ENCODE measurements at regions not wholly inside any gene's neighbourhood (a gene's known extent, or its start where the extent isn't known, plus 50 kb on each side); places are given as distances from the start of the nearest gene placed in this dataset.
A peak's percentile ranks its signal among the peaks of the same experiment; 100 is the strongest.

DNA sequence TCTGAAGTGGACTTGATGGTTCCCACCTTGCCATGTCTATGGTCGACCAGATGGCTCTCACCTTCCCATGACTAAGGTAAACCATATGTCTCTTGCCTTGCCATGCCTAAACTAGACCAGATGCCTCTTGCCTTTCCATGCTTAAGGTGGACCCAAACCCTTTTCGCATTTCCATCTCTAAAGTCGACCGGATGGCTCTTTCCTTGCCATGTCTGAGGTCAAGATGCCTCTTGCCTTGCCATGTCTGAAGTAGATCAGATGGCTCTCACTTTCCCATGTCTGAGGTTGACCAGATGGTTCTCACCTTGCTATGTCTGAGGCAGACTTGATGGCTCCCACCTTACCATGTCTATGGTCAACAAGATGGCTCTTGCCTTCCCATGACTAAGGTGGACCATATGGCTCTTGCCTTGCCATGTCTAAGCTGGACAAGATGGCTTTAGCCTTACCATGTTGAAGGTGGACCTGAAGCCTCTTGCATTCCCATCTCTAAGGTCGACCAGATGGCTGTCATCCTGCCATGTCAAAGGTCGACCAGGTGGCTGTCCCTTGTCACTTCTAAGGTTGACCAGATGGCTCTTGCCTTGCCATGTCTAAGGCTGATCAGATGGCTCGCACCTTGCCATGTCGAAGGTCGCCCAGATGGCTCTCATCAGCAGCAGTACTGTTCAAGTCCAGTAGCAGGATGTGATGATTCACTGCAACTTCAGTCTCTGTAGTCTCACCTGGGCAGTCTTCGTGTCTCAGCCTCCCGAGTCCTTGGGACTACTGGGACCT, 1439.4 kb downstream of the UQCRFS1 start:
- POLR2A ChIA-PET = no interaction called here
- peaks cover 0 to 11% of the 10 kb centered on the region in 2 experiments; a peak in 1 of 3 replicates for H3K36me3 ChIP-seq (ENCODE audit: control insufficient read depth in 2 of 2, insufficient read depth in 1 of 2, low read length in 2 of 2)
- no peaks in the 10 kb centered on the region for H3K4me1 ChIP-seq (ENCODE audit: control insufficient read depth, insufficient read depth, low read length)
- TF ChIP-seq ZNF530 (tag by site-specific recombination; IDR thresholded peaks at IDR 0.05; ENCODE audit: low read depth) = peak; percentile 95
- TF ChIP-seq KLF9 (tag by site-specific recombination; IDR thresholded peaks at IDR 0.05; ENCODE audit: low read depth) = no peak
- peaks cover 21% of the 10 kb centered on the region for H3K9me3 ChIP-seq (ENCODE audit: control insufficient read depth, insufficient read depth, low read depth, low read length)
- no peak overlapping the region for H3K4me3 ChIP-seq (ENCODE audit: low read depth, low read length)
- no peak overlapping the region for H3K27ac ChIP-seq (ENCODE audit: extremely low read depth, low read depth, low read length)
- CTCF ChIA-PET = interaction anchor here (0.9 kb wide), 1 partner anchor 10 kb away, joined by 3 read pairs; no protein-coding TSS in a partner anchor

DNA sequence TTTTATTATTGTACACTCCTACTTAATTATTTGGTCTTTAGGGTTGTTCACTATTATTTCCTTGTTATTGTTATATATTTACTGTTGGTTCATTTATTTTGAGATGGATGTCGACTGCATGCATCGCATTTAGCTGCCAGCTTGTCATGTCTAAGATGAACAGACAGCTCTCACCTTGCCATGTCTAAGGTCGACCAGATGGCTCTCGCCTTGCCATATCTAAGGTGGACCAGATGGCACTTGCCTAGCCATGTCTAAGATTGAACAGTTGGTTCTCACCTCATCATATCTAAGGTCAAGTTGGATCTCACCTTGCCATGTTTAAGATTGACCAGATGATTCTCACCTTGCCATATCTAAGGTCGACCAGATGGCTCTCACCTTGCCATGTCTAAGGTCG, 1440.9 kb downstream of the UQCRFS1 start:
- no peak overlapping the region for H3K27ac ChIP-seq (ENCODE audit: extremely low read depth, low read depth, low read length)
- ChIA-PET POLR2A (no interaction called here), CTCF (interaction anchor here (0.6 kb wide), 1 partner anchor 217 kb away, joined by 3 read pairs; no protein-coding TSS in a partner anchor)
- H3K36me3 ChIP-seq (ENCODE audit: control insufficient read depth in 2 of 2, insufficient read depth in 1 of 2, low read length in 2 of 2) = peaks cover 0 to 11% of the 10 kb centered on the region in 2 experiments; a peak in 1 of 3 replicates
- TF ChIP-seq, protein P1, sequence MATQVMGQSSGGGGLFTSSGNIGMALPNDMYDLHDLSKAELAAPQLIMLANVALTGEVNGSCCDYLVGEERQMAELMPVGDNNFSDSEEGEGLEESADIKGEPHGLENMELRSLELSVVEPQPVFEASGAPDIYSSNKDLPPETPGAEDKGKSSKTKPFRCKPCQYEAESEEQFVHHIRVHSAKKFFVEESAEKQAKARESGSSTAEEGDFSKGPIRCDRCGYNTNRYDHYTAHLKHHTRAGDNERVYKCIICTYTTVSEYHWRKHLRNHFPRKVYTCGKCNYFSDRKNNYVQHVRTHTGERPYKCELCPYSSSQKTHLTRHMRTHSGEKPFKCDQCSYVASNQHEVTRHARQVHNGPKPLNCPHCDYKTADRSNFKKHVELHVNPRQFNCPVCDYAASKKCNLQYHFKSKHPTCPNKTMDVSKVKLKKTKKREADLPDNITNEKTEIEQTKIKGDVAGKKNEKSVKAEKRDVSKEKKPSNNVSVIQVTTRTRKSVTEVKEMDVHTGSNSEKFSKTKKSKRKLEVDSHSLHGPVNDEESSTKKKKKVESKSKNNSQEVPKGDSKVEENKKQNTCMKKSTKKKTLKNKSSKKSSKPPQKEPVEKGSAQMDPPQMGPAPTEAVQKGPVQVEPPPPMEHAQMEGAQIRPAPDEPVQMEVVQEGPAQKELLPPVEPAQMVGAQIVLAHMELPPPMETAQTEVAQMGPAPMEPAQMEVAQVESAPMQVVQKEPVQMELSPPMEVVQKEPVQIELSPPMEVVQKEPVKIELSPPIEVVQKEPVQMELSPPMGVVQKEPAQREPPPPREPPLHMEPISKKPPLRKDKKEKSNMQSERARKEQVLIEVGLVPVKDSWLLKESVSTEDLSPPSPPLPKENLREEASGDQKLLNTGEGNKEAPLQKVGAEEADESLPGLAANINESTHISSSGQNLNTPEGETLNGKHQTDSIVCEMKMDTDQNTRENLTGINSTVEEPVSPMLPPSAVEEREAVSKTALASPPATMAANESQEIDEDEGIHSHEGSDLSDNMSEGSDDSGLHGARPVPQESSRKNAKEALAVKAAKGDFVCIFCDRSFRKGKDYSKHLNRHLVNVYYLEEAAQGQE (tag by site-specific recombination; IDR thresholded peaks at IDR 0.05) = no peak
- TF ChIP-seq, protein P2, sequence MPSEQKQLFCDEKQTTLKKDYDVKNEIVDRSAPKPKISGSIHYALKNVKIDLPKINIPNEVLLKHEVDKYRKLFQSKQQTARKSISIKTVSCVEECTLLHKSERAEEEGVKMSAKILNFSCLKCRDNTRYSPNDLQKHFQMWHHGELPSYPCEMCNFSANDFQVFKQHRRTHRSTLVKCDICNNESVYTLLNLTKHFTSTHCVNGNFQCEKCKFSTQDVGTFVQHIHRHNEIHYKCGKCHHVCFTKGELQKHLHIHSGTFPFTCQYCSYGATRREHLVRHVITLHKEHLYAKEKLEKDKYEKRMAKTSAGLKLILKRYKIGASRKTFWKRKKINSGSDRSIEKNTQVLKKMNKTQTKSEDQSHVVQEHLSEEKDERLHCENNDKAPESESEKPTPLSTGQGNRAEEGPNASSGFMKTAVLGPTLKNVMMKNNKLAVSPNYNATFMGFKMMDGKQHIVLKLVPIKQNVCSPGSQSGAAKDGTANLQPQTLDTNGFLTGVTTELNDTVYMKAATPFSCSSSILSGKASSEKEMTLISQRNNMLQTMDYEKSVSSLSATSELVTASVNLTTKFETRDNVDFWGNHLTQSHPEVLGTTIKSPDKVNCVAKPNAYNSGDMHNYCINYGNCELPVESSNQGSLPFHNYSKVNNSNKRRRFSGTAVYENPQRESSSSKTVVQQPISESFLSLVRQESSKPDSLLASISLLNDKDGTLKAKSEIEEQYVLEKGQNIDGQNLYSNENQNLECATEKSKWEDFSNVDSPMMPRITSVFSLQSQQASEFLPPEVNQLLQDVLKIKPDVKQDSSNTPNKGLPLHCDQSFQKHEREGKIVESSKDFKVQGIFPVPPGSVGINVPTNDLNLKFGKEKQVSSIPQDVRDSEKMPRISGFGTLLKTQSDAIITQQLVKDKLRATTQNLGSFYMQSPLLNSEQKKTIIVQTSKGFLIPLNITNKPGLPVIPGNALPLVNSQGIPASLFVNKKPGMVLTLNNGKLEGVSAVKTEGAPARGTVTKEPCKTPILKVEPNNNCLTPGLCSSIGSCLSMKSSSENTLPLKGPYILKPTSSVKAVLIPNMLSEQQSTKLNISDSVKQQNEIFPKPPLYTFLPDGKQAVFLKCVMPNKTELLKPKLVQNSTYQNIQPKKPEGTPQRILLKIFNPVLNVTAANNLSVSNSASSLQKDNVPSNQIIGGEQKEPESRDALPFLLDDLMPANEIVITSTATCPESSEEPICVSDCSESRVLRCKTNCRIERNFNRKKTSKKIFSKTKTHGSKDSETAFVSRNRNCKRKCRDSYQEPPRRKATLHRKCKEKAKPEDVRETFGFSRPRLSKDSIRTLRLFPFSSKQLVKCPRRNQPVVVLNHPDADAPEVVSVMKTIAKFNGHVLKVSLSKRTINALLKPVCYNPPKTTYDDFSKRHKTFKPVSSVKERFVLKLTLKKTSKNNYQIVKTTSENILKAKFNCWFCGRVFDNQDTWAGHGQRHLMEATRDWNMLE (tag by site-specific recombination; conservative IDR thresholded peaks at IDR 0.05; ENCODE audit: low read depth) = no peak
- TF ChIP-seq ZNF785 (tag by site-specific recombination; IDR thresholded peaks at IDR 0.05) (no peak), ZNF530 (tag by site-specific recombination; IDR thresholded peaks at IDR 0.05; ENCODE audit: low read depth) (0 out of 2 replicates have a peak, but pooled peaks have one; percentile 15), MEIS1 (CRISPR knock-in tag; IDR thresholded peaks at IDR 0.05; ENCODE audit: borderline replicate concordance) (no peak), ZNF221 (tag by site-specific recombination; IDR thresholded peaks at IDR 0.05; ENCODE audit: borderline replicate concordance) (no peak), ZNF140 (tag by site-specific recombination; IDR thresholded peaks at IDR 0.05) (no peak), ZNF223 (tag by site-specific recombination; IDR thresholded peaks at IDR 0.05) (no peak), KLF1 (tag by site-specific recombination; IDR thresholded peaks at IDR 0.05) (no peak), HOXD13 (CRISPR knock-in tag; IDR thresholded peaks at IDR 0.05; ENCODE audit: borderline replicate concordance) (no peak), ZNF747 (tag by site-specific recombination; IDR thresholded peaks at IDR 0.05) (no peak), HOXC10 (CRISPR knock-in tag; IDR thresholded peaks at IDR 0.05) (no peak), ZNF155 (tag by site-specific recombination; IDR thresholded peaks at IDR 0.05) (no peak), ZNF202 (tag by site-specific recombination; IDR thresholded peaks at IDR 0.05; ENCODE audit: borderline replicate concordance) (no peak), ZFP41 (tag by site-specific recombination; IDR thresholded peaks at IDR 0.05; ENCODE audit: borderline replicate concordance) (0 out of 2 replicates have a peak, but pooled peaks have one; percentile 7)
- TF ChIP-seq, protein P3, sequence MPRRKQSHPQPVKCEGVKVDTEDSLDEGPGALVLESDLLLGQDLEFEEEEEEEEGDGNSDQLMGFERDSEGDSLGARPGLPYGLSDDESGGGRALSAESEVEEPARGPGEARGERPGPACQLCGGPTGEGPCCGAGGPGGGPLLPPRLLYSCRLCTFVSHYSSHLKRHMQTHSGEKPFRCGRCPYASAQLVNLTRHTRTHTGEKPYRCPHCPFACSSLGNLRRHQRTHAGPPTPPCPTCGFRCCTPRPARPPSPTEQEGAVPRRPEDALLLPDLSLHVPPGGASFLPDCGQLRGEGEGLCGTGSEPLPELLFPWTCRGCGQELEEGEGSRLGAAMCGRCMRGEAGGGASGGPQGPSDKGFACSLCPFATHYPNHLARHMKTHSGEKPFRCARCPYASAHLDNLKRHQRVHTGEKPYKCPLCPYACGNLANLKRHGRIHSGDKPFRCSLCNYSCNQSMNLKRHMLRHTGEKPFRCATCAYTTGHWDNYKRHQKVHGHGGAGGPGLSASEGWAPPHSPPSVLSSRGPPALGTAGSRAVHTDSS (tag by site-specific recombination; IDR thresholded peaks at IDR 0.05) = no peak
- TF ChIP-seq, protein P4, sequence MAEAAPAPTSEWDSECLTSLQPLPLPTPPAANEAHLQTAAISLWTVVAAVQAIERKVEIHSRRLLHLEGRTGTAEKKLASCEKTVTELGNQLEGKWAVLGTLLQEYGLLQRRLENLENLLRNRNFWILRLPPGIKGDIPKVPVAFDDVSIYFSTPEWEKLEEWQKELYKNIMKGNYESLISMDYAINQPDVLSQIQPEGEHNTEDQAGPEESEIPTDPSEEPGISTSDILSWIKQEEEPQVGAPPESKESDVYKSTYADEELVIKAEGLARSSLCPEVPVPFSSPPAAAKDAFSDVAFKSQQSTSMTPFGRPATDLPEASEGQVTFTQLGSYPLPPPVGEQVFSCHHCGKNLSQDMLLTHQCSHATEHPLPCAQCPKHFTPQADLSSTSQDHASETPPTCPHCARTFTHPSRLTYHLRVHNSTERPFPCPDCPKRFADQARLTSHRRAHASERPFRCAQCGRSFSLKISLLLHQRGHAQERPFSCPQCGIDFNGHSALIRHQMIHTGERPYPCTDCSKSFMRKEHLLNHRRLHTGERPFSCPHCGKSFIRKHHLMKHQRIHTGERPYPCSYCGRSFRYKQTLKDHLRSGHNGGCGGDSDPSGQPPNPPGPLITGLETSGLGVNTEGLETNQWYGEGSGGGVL (tag by site-specific recombination; IDR thresholded peaks at IDR 0.05) = no peak
- H3K4me3 ChIP-seq (ENCODE audit: low read depth, low read length) = no peak overlapping the region
- peaks cover 21% of the 10 kb centered on the region for H3K9me3 ChIP-seq (ENCODE audit: control insufficient read depth, insufficient read depth, low read depth, low read length)
- no peaks in the 10 kb centered on the region for H3K4me1 ChIP-seq (ENCODE audit: control insufficient read depth, insufficient read depth, low read length)
